Keratinocyte (primary cell): ENCODE measurements at regions not wholly inside any gene's neighbourhood (a gene's known extent, or its start where the extent isn't known, plus 50 kb on each side); places are given as distances from the start of the nearest gene placed in this dataset.

ENCODE experiments used
- EZH2 ChIP-seq: IDR thresholded peaks from one replicate; pipeline ENCODE4 v1.6.1; 2012; ENCODE audit warnings: inconsistent platforms, mild to moderate bottlenecking, low read length, moderate library complexity
- TF ChIP-seq, protein P1 (sequence below), 3 experiments: IDR thresholded peaks in 1 of 3; conservative IDR thresholded peaks in 1 of 3; optimal IDR thresholded peaks in 1 of 3; 2 replicates in 2 of 3; 3 replicates in 1 of 3; pipeline versions ENCODE3 to v1.5.1; 2011; ENCODE audit warnings: low read length in 3 of 3, mild to moderate bottlenecking in 3 of 3, moderate library complexity in 2 of 3, control low read depth in 1 of 3, inconsistent platforms in 1 of 3; ENCODE audit not compliant: insufficient read depth in 2 of 3; ENCODE audit errors: extremely low read depth in 1 of 3

DNA sequence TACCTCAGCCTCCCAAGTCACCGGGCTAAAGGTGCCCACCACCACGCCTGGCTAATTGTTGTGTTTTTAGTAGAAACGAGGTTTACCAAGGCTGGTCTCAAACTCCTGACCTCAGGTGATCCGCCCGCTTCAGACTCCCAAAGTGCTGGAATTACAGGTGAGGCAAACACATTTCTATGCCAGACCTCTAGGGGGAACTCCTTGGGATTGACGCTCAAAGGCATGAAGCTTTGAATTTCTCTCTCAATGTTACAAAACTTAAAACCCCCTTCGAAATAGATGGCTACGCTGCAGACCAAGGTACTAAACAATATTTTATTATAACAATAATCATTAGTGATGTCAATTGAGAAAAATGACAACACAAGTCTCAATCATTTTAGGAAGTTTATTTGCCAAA lies 330.0 kb downstream of the SETD4 start:
- TF ChIP-seq, protein P1, sequence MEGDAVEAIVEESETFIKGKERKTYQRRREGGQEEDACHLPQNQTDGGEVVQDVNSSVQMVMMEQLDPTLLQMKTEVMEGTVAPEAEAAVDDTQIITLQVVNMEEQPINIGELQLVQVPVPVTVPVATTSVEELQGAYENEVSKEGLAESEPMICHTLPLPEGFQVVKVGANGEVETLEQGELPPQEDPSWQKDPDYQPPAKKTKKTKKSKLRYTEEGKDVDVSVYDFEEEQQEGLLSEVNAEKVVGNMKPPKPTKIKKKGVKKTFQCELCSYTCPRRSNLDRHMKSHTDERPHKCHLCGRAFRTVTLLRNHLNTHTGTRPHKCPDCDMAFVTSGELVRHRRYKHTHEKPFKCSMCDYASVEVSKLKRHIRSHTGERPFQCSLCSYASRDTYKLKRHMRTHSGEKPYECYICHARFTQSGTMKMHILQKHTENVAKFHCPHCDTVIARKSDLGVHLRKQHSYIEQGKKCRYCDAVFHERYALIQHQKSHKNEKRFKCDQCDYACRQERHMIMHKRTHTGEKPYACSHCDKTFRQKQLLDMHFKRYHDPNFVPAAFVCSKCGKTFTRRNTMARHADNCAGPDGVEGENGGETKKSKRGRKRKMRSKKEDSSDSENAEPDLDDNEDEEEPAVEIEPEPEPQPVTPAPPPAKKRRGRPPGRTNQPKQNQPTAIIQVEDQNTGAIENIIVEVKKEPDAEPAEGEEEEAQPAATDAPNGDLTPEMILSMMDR (optimal IDR thresholded peaks at IDR 0.05 in 1 of 3, IDR thresholded peaks at IDR 0.05 in 1 of 3, conservative IDR thresholded peaks at IDR 0.05 in 1 of 3; ENCODE audit: extremely low read depth in 1 of 3, insufficient read depth in 2 of 3, low read length in 3 of 3), result no peak
- TF ChIP-seq EZH2, result no peak
